SU-DHL-6 (cell line): ENCODE measurements at regions not wholly inside any gene's neighbourhood (a gene's known extent, or its start where the extent isn't known, plus 50 kb on each side); places are given as distances from the start of the nearest gene placed in this dataset.

Source experiments
- H2AFZ ChIP-seq: fragments of 200-600 bp; sonication (generic); 2 replicates; pipeline ENCODE4 v1.6.1; 2014; ENCODE audit warnings: low read depth, mild to moderate bottlenecking, moderate library complexity, mixed read lengths, antibody characterized with exemption, low read length; ENCODE audit not compliant: severe bottlenecking
- H3F3A ChIP-seq: fragments of 200-600 bp; shearing (Covaris generic); 2 replicates; pipeline ENCODE4 v1.6.0; 2016; ENCODE audit warnings: antibody characterized with exemption, mild to moderate bottlenecking; ENCODE audit not compliant: insufficient read depth
- H3K27ac ChIP-seq: fragments of 200-600 bp; sonication (generic); 2 replicates; pipeline ENCODE4 v1.5.1; 2016; ENCODE audit warnings: low read depth, mild to moderate bottlenecking, low read length, moderate library complexity, mixed read lengths
- H3K27me3 ChIP-seq: fragments of 200-600 bp; sonication (generic), shearing (Covaris generic); 2 replicates; pipeline ENCODE4 v1.6.0; 2014; ENCODE audit warnings: mild to moderate bottlenecking, low read length
- H3K36me3 ChIP-seq: fragments of 200-600 bp; sonication (generic); 2 replicates; pipeline ENCODE4 v1.6.1; 2014; ENCODE audit warnings: mild to moderate bottlenecking, low read length, mixed read lengths
- H3K4me2 ChIP-seq: fragments of 300-600, 200-600 bp; shearing (Covaris generic), sonication (generic); 2 replicates; pipeline ENCODE4 v1.6.0; 2014; ENCODE audit warnings: low read length, low read depth, mild to moderate bottlenecking; ENCODE audit not compliant: poor library complexity, severe bottlenecking
- H3K4me3 ChIP-seq: fragments of 200-600 bp; sonication (generic); 2 replicates; pipeline ENCODE4 v1.5.1; 2014; ENCODE audit warnings: antibody characterized with exemption, low read length, mild to moderate bottlenecking, mixed read lengths; ENCODE audit not compliant: insufficient read depth, poor library complexity, severe bottlenecking
- H3K79me2 ChIP-seq: fragments of 200-600 bp; sonication (generic); 2 replicates; pipeline ENCODE4 v1.6.1; 2014; ENCODE audit warnings: mild to moderate bottlenecking, low read length, moderate library complexity; ENCODE audit not compliant: insufficient read depth
- H3K9ac ChIP-seq: fragments of 200-600 bp; sonication (generic); 2 replicates; pipeline ENCODE4 v1.7.0; 2014; ENCODE audit warnings: mild to moderate bottlenecking, low read length
- H3K9me2 ChIP-seq: fragments of 200-600 bp; sonication (generic); replicated peaks from 2 replicates; pipeline ENCODE4 v1.6.1; 2014; ENCODE audit warnings: low read length; ENCODE audit not compliant: insufficient read depth
- H3K9me3 ChIP-seq: fragments of 200-600 bp; sonication (generic); 2 replicates; pipeline ENCODE4 v1.6.1; 2014; ENCODE audit warnings: low read length, mixed read lengths; ENCODE audit not compliant: insufficient read depth
- H4K20me1 ChIP-seq: fragments of 200-600 bp; sonication (generic); 2 replicates; pipeline ENCODE4 v1.6.1; 2014; ENCODE audit warnings: low read depth, mild to moderate bottlenecking, antibody characterized with exemption, low read length, moderate library complexity, mixed read lengths
- CTCF ChIP-seq: fragments of 200-600 bp; sonication (generic); IDR thresholded peaks from one replicate; pipeline ENCODE4 v1.5.1; 2017; ENCODE audit warnings: antibody characterized with exemption, mild to moderate bottlenecking, low read length, moderate library complexity; ENCODE audit not compliant: insufficient read depth, poor library complexity, severe bottlenecking
- EZH2phosphoT487 ChIP-seq: fragments of 200-600 bp; sonication (generic), shearing (Covaris generic); conservative IDR thresholded peaks from 2 replicates; pipeline ENCODE4 v1.6.1; 2018; ENCODE audit warnings: mild to moderate bottlenecking, antibody characterized with exemption, low read length, moderate library complexity, mixed read lengths

- no peaks in the 10 kb centered on the region for H3K79me2 ChIP-seq
- H3K9me2 ChIP-seq: no peaks in the 10 kb centered on the region
- H3K27me3 ChIP-seq: no peaks in the 10 kb centered on the region
- no peak overlapping the region for H3K4me3 ChIP-seq
- no peaks in the 10 kb centered on the region for H4K20me1 ChIP-seq
- H3K36me3 ChIP-seq: no peaks in the 10 kb centered on the region
- no peak overlapping the region for H2AFZ ChIP-seq
- H3K9ac ChIP-seq: no peak overlapping the region
- no peak overlapping the region for H3K27ac ChIP-seq
- H3K4me2 ChIP-seq: no peak overlapping the region
- no peak for TF ChIP-seq EZH2phosphoT487
- no peak for TF ChIP-seq CTCF
- no peaks in the 10 kb centered on the region for H3F3A ChIP-seq
- no peaks in the 10 kb centered on the region for H3K9me3 ChIP-seq
Measured at GRCh38 chr12:4849795-4850345, 59.8 kb upstream of the KCNA1 start.

GRCh38 chr12:4850857-4851380, 58.8 kb upstream of the KCNA1 start:
- Histone ChIP-seq H3K4me3 (no peak overlapping the region), H3K27ac (no peak overlapping the region), H4K20me1 (no peaks in the 10 kb centered on the region), H3K9ac (no peak overlapping the region), H3K4me2 (no peak overlapping the region), H3K27me3 (no peaks in the 10 kb centered on the region), H2AFZ (no peak overlapping the region), H3F3A (no peaks in the 10 kb centered on the region), H3K36me3 (no peaks in the 10 kb centered on the region), H3K79me2 (no peaks in the 10 kb centered on the region), H3K9me2 (no peaks in the 10 kb centered on the region), H3K9me3 (no peaks in the 10 kb centered on the region)
- TF ChIP-seq EZH2phosphoT487 (no peak), CTCF (no peak)

- Histone ChIP-seq H3K36me3 (no peaks in the 10 kb centered on the region), H3K79me2 (no peaks in the 10 kb centered on the region), H3K4me3 (no peak overlapping the region), H3K9ac (no peak overlapping the region), H3K27ac (no peak overlapping the region), H4K20me1 (no peaks in the 10 kb centered on the region), H3K9me2 (no peaks in the 10 kb centered on the region), H3K4me2 (no peak overlapping the region), H3K9me3 (no peaks in the 10 kb centered on the region), H3F3A (no peaks in the 10 kb centered on the region), H2AFZ (no peak overlapping the region), H3K27me3 (no peaks in the 10 kb centered on the region)
- TF ChIP-seq CTCF (no peak), EZH2phosphoT487 (no peak)
Measured at GRCh38 chr12:4852308-4852707, 57.4 kb upstream of the KCNA1 start.
